ENCODE measurements at regions not wholly inside any gene's neighbourhood (a gene's known extent, or its start where the extent isn't known, plus 50 kb on each side); places are given as distances from the start of the nearest gene placed in this dataset.

GRCh38 chr4:174418640-174419212, 103.6 kb downstream of the HPGD start:
- Mint-ChIP-seq H3K9me3 (peaks cover 0 to 7% (median 0%) of the 10 kb centered on the region in 3 donors), H3K27me3 (no peaks in the 10 kb centered on the region), H3K4me3 (no peak overlapping the region), H3K36me3 (no peaks in the 10 kb centered on the region), H3K27ac (no peak overlapping the region), H3K4me1 (peaks cover 21 to 39% (median 31%) of the 10 kb centered on the region in 3 donors)
- Histone ChIP-seq H3K27ac (ENCODE audit: low read length) (no peak overlapping the region), H3K9me3 (no peaks in the 10 kb centered on the region), H3K4me3 (ENCODE audit: control insufficient read depth in 1 of 2, extremely low read depth in 1 of 2, low read length in 1 of 2) (no peak overlapping the region), H3K36me3 (ENCODE audit: control insufficient read depth in 2 of 2, extremely low read depth in 1 of 2, insufficient read depth in 1 of 2, low read length in 1 of 2) (no peaks in the 10 kb centered on the region), H3K4me1 (ENCODE audit: control insufficient read depth in 1 of 2, extremely low read depth in 1 of 2, insufficient read depth in 2 of 2, low read length in 2 of 2) (peaks cover 0 to 40% of the 10 kb centered on the region in 2 experiments), H3K27me3 (replicated peaks in 1 of 2; ENCODE audit: control insufficient read depth in 2 of 2, extremely low read depth in 1 of 2, insufficient read depth in 2 of 2, low read length in 1 of 2) (peaks cover 0 to 5% of the 10 kb centered on the region in 2 experiments)
- ChIA-PET CTCF (interaction anchor here in 1 of 2 donors (0.9 kb wide), 1 partner anchor 20 kb away, joined by 3 read pairs; no protein-coding TSS in a partner anchor), POLR2A (no interaction called here)
- DNase-seq, result no peak
- WGBS (ENCODE audit: insufficient coverage), result no CpG with 5 or more reads among the region's 4 CpGs
- ATAC-seq (replicated peaks in 1 of 4), result no peak

DNA sequence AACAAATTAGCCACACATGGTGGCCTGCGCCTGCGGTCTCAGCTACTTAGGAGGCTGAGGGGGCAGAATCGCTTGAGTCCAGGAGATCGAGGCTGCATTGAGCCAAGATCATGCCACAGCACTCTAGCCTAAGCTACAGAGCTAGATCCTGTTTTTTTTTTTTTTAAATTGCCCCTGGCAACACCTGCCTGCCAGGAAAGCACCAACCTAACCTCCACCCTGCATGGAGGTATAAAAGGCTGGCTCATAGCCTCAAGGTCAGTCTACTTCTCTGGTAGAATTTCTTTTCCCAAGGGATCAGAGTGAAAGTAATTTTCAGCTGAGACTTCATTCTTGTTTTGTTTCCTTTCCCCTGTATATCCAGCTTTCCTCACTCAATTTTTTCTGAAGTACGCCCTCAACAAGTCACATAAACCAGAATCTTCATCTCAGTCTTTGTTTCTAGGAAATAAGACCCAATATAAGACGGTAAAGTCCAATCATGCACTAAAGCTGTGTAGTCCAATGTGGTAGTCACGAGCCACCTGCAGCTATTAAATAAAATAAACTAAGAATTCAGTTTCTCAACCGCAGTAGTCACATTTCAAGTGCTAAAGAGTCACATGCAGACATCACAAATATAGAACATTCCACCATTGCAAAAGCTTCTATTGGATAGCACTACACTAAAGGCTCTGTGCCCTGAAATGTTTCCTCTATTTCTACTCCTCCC, 113.3 kb downstream of the HPGD start:
- 88% methylated on average over 6 of the region's 8 CpGs for WGBS (ENCODE audit: insufficient coverage)
- DNase-seq (no peak), ATAC-seq (replicated peaks in 1 of 4) (no peak)
- Mint-ChIP-seq H3K4me1 (no peaks in the 10 kb centered on the region), H3K36me3 (no peaks in the 10 kb centered on the region), H3K27me3 (no peaks in the 10 kb centered on the region), H3K27ac (no peak overlapping the region), H3K4me3 (no peak overlapping the region), H3K9me3 (no peaks in the 10 kb centered on the region)
- no peak overlapping the region for H3K27ac ChIP-seq (ENCODE audit: low read length)
- no peaks in the 10 kb centered on the region for H3K36me3 ChIP-seq (ENCODE audit: control insufficient read depth in 2 of 2, extremely low read depth in 1 of 2, insufficient read depth in 1 of 2, low read length in 1 of 2)
- POLR2A ChIA-PET, result interaction anchor here in 1 of 2 donors (0.6 kb wide), 1 partner anchor 236 kb away, joined by 11 read pairs; no protein-coding TSS in a partner anchor
- H3K4me3 ChIP-seq (ENCODE audit: control insufficient read depth in 1 of 2, extremely low read depth in 1 of 2, low read length in 1 of 2), result no peak overlapping the region
- H3K9me3 ChIP-seq, result no peaks in the 10 kb centered on the region
- H3K4me1 ChIP-seq (ENCODE audit: control insufficient read depth in 1 of 2, extremely low read depth in 1 of 2, insufficient read depth in 2 of 2, low read length in 2 of 2), result no peaks in the 10 kb centered on the region
- CTCF ChIA-PET, result interaction anchor here in 1 of 2 donors (0.6 kb wide), 1 partner anchor 257 kb away, joined by 7 read pairs; no protein-coding TSS in a partner anchor
- no peaks in the 10 kb centered on the region for H3K27me3 ChIP-seq (replicated peaks in 1 of 2; ENCODE audit: control insufficient read depth in 2 of 2, extremely low read depth in 1 of 2, insufficient read depth in 2 of 2, low read length in 1 of 2)

DNA sequence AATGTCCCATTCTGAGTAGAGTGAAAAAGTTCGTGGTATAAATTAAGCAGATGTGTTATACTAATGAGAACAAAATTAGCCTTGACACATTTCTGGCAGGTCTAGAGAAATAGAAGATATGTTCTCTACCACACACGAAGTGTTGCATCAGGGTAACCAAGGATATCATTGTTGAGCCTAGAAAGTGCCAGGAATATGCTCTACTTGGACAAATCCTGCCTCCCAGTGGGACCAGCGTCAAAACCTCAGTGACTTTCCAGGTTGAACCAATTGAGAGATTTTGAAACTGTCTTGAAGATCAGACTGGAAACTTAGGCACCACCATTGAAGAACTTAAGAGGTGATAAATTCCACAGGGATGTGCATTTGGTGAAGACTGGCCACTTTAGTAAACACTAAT, 115.9 kb downstream of the HPGD start:
- peaks cover 0 to 5% (median 0%) of the 10 kb centered on the region in 3 donors for H3K4me1 Mint-ChIP-seq
- no peak overlapping the region for H3K4me3 ChIP-seq (ENCODE audit: control insufficient read depth in 1 of 2, extremely low read depth in 1 of 2, low read length in 1 of 2)
- DNase-seq (no peak), ATAC-seq (replicated peaks in 1 of 4) (no peak)
- H3K27ac Mint-ChIP-seq, result no peak overlapping the region
- WGBS (ENCODE audit: insufficient coverage), result 80% methylated on average over 1 of the region's 3 CpGs
- POLR2A ChIA-PET, result no interaction called here
- no peaks in the 10 kb centered on the region for H3K36me3 Mint-ChIP-seq
- no peaks in the 10 kb centered on the region for H3K36me3 ChIP-seq (ENCODE audit: control insufficient read depth in 2 of 2, extremely low read depth in 1 of 2, insufficient read depth in 1 of 2, low read length in 1 of 2)
- no peaks in the 10 kb centered on the region for H3K9me3 Mint-ChIP-seq
- no peaks in the 10 kb centered on the region for H3K27me3 ChIP-seq (replicated peaks in 1 of 2; ENCODE audit: control insufficient read depth in 2 of 2, extremely low read depth in 1 of 2, insufficient read depth in 2 of 2, low read length in 1 of 2)
- CTCF ChIA-PET, result no interaction called here
- no peak overlapping the region for H3K27ac ChIP-seq (ENCODE audit: low read length)
- H3K9me3 ChIP-seq, result no peaks in the 10 kb centered on the region
- peaks cover 0 to 4% of the 10 kb centered on the region in 2 donors for H3K27me3 Mint-ChIP-seq
- no peaks in the 10 kb centered on the region for H3K4me1 ChIP-seq (ENCODE audit: control insufficient read depth in 1 of 2, extremely low read depth in 1 of 2, insufficient read depth in 2 of 2, low read length in 2 of 2)
- H3K4me3 Mint-ChIP-seq, result no peak overlapping the region

DNA sequence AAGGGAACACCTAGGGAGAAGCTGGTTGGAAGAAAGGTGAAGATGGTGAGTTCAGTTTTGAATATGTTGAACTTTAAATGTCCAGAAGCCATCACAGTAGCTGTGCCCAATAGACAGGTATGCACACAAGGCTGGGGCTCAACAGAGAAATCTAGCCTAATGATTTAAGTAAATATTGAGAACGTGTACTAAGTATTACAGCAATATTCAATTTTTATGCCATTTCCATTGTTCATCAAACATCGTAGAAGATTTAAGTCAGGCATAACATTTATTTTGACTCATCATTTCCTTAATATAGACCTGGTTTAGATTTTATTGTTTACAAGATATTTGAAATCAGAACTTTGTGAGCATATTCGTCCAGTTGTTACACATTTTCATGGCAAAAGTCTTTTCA, 116.4 kb downstream of the HPGD start:
- H3K36me3 Mint-ChIP-seq, result no peaks in the 10 kb centered on the region
- CTCF ChIA-PET, result no interaction called here
- ATAC-seq (replicated peaks in 1 of 4) (no peak), DNase-seq (no peak)
- no peaks in the 10 kb centered on the region for H3K36me3 ChIP-seq (ENCODE audit: control insufficient read depth in 2 of 2, extremely low read depth in 1 of 2, insufficient read depth in 1 of 2, low read length in 1 of 2)
- no peaks in the 10 kb centered on the region for H3K9me3 Mint-ChIP-seq
- H3K9me3 ChIP-seq, result no peaks in the 10 kb centered on the region
- no peak overlapping the region for H3K27ac ChIP-seq (ENCODE audit: low read length)
- no peaks in the 10 kb centered on the region for H3K27me3 ChIP-seq (replicated peaks in 1 of 2; ENCODE audit: control insufficient read depth in 2 of 2, extremely low read depth in 1 of 2, insufficient read depth in 2 of 2, low read length in 1 of 2)
- peaks cover 0 to 4% of the 10 kb centered on the region in 2 donors for H3K27me3 Mint-ChIP-seq
- H3K4me3 ChIP-seq (ENCODE audit: control insufficient read depth in 1 of 2, extremely low read depth in 1 of 2, low read length in 1 of 2), result no peak overlapping the region
- H3K27ac Mint-ChIP-seq, result no peak overlapping the region
- POLR2A ChIA-PET, result no interaction called here
- peaks cover 0 to 5% (median 0%) of the 10 kb centered on the region in 3 donors for H3K4me1 Mint-ChIP-seq
- no peak overlapping the region for H3K4me3 Mint-ChIP-seq
- H3K4me1 ChIP-seq (ENCODE audit: control insufficient read depth in 1 of 2, extremely low read depth in 1 of 2, insufficient read depth in 2 of 2, low read length in 2 of 2), result no peaks in the 10 kb centered on the region
- WGBS (ENCODE audit: insufficient coverage), result no CpG with 5 or more reads among the region's 3 CpGs

DNA sequence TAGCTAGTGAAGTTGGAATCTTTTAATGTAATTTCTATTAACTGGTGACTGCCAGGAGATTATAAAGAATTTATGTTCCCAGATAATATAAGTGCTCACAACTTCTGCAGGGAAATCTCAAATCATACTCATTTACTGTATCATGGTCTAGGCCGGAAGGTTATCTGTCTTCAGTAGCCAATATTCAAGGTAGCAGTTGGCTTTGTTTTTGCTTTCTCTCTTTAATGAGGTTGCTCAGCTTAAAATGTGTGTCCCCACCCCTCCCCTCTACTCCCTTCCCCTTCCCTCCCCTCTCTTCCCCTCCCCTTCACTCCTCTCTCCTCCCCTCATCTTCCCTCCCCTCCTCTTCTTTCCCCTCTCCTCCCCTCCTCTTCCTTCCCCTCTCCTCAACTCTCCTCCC, 117.6 kb downstream of the HPGD start:
- no peak for DNase-seq
- ChIA-PET POLR2A (no interaction called here), CTCF (no interaction called here)
- no peak overlapping the region for H3K4me3 Mint-ChIP-seq
- H3K27ac Mint-ChIP-seq, result no peak overlapping the region
- H3K36me3 ChIP-seq (ENCODE audit: control insufficient read depth in 2 of 2, extremely low read depth in 1 of 2, insufficient read depth in 1 of 2, low read length in 1 of 2), result no peaks in the 10 kb centered on the region
- no peaks in the 10 kb centered on the region for H3K27me3 ChIP-seq (replicated peaks in 1 of 2; ENCODE audit: control insufficient read depth in 2 of 2, extremely low read depth in 1 of 2, insufficient read depth in 2 of 2, low read length in 1 of 2)
- H3K4me3 ChIP-seq (ENCODE audit: control insufficient read depth in 1 of 2, extremely low read depth in 1 of 2, low read length in 1 of 2), result no peak overlapping the region
- H3K4me1 Mint-ChIP-seq, result peaks cover 0 to 5% (median 0%) of the 10 kb centered on the region in 3 donors
- no peaks in the 10 kb centered on the region for H3K4me1 ChIP-seq (ENCODE audit: control insufficient read depth in 1 of 2, extremely low read depth in 1 of 2, insufficient read depth in 2 of 2, low read length in 2 of 2)
- no CpG with 5 or more reads among the region's 1 CpG for WGBS (ENCODE audit: insufficient coverage)
- H3K27ac ChIP-seq (ENCODE audit: low read length), result no peak overlapping the region
- H3K9me3 ChIP-seq, result no peaks in the 10 kb centered on the region
- no peaks in the 10 kb centered on the region for H3K36me3 Mint-ChIP-seq
- ATAC-seq (replicated peaks in 1 of 4), result no peak
- no peaks in the 10 kb centered on the region for H3K9me3 Mint-ChIP-seq
- peaks cover 0 to 4% of the 10 kb centered on the region in 2 donors for H3K27me3 Mint-ChIP-seq

- Mint-ChIP-seq H3K27ac (no peak overlapping the region), H3K9me3 (peaks cover 0 to 3% (median 0%) of the 10 kb centered on the region in 3 donors), H3K36me3 (no peaks in the 10 kb centered on the region), H3K4me3 (no peak overlapping the region), H3K4me1 (peaks cover 0 to 5% (median 0%) of the 10 kb centered on the region in 3 donors), H3K27me3 (peaks cover 0 to 6% of the 10 kb centered on the region in 2 donors)
- H3K4me1 ChIP-seq (ENCODE audit: control insufficient read depth in 1 of 2, extremely low read depth in 1 of 2, insufficient read depth in 2 of 2, low read length in 2 of 2), result no peaks in the 10 kb centered on the region
- WGBS (ENCODE audit: insufficient coverage), result 79% methylated on average over 4 of the region's 6 CpGs
- ChIA-PET POLR2A (no interaction called here), CTCF (no interaction called here)
- H3K4me3 ChIP-seq (ENCODE audit: control insufficient read depth in 1 of 2, extremely low read depth in 1 of 2, low read length in 1 of 2), result no peak overlapping the region
- no peaks in the 10 kb centered on the region for H3K36me3 ChIP-seq (ENCODE audit: control insufficient read depth in 2 of 2, extremely low read depth in 1 of 2, insufficient read depth in 1 of 2, low read length in 1 of 2)
- H3K27ac ChIP-seq (ENCODE audit: low read length), result no peak overlapping the region
- DNase-seq (no peak), ATAC-seq (replicated peaks in 1 of 4) (no peak)
- H3K27me3 ChIP-seq (replicated peaks in 1 of 2; ENCODE audit: control insufficient read depth in 2 of 2, extremely low read depth in 1 of 2, insufficient read depth in 2 of 2, low read length in 1 of 2), result no peaks in the 10 kb centered on the region
- H3K9me3 ChIP-seq, result no peaks in the 10 kb centered on the region
Observed at GRCh38 chr4:174403177-174403543, 119.1 kb downstream of the HPGD start.

All from T-cell (primary cell).